HG03108 (cell line): ENCODE measurements at regions not wholly inside any gene's neighbourhood (a gene's known extent, or its start where the extent isn't known, plus 50 kb on each side); places are given as distances from the start of the nearest gene placed in this dataset.

Source experiments
- ATAC-seq: cut with Tn5 transposase; IDR thresholded peaks from one replicate; pipeline ENCODE4 v1.9.1; 2021; ENCODE audit warnings: moderate library complexity; ENCODE audit not compliant: unreplicated experiment

DNA sequence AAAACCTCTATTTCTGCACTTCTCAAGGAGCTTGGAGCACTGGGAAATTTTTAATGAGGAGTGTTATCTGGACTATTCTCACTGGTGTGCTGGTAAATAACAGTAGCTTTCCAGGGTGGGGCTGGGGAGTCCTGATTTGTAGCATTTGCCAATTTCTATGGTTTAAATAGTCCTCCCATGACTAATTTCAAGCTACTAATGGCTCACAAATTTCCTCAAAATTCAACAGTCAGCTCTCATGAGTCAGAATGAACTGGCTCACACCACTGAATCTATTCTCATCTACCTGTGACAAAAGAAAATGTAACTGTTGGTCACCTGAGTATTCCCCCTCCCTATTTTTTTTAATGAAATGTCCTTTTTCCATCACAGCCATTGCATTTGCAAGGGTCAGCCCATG is 449.6 kb downstream of the KIF16B start:
- no peak for ATAC-seq

DNA sequence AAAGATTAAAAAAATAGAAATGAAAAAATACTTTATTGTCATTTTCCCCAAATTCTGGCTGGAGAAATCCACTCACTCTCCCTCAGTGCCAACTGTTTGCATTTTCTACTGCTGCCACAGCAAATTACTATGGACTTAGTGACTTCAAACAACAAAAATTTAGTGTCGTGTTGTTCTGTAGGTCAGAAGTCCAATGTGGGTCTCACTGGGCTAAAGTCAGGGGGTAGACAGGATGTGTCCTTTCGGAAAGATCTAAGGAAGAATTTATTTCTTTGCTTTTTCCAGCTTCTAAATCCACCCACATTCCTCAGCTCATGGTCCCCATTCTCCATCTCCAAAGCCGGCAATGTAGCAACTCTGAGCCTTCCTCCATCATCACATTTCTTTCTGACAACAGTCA is 453.3 kb downstream of the KIF16B start:
- ATAC-seq: no peak

- ATAC-seq: no peak
Measured at GRCh38 chr20:16115911-16116552, 457.2 kb downstream of the KIF16B start.

DNA sequence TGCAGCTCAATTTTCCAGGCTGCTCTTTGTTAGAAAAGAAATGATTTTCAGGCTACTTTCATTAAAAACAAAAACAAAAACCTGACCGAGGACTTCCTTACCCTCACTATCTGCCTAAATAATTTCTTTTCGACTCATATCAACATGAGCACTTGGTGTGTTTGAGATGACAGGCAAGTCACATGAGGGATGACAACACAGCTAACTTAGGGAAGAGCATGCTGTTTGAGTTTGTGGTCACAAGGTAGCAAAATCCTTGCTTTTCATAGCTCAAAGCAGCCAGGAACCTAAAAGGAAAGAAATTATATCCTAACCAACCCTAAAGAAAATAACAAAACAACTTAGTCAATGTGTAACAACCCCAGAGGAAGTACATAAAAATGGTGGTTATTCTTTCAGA is 459.5 kb downstream of the KIF16B start:
- no peak for ATAC-seq

DNA sequence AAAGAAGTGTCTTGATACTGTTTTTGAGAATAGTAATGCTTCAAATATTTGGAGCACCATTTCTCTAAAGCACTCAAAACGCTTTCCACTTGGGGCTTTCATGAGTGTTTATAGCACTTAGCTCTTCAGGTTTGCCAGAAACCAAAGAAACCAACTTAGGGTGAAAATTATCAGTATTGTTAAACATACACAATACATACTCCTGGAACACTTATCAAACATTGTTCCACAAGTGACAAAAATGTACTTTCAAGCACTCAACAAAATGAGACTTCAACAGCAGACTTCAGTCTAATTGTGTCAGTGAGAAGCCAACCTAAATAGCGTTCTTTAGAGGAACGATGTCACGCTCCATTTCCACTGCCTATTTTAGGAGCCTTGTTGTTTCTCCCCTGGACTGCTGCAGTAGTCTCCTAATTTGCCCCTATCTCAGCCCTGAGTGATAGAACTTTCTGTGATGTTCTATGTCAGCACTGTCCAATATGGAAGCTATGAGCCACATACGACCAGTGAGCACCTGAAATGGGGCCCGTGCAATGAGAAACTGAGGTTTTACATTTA is 461.3 kb downstream of the KIF16B start:
- ATAC-seq: no peak

- no peak for ATAC-seq
Measured at GRCh38 chr20:16111172-16111832, 461.9 kb downstream of the KIF16B start.

DNA sequence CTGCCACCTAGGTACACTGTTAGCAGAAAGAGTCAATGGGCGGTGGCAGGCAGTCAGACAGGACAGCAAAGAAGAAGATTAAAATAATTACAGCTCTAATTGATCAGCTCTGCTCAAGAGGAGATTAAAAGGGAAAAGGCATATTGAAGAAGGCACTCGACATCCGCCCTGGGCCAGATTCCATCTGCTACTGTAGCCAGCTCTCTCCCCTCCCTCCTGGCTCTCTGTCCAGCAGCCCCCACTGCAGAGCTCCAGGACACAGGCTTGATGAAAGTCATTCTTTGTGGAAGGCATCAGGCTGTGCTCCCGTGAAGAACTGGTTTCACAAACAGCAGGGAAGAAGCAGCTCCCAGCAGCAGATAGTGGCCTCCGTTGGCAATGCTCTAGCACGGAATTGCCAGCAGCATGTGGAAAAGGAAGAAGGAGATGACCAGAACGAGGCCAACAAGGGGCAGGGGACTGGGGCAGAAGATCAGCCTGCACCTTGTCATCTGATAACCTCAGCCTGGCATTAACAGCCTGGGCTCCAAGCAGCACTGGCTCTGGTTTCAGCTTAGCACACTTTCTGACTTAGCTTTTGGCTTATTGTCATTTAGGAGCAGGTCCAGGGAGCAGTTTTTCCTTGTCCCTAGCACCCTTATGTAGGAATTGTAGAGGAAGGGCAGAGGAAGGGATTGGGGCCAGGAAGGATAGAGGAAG is 465.9 kb downstream of the KIF16B start:
- ATAC-seq: no peak

DNA sequence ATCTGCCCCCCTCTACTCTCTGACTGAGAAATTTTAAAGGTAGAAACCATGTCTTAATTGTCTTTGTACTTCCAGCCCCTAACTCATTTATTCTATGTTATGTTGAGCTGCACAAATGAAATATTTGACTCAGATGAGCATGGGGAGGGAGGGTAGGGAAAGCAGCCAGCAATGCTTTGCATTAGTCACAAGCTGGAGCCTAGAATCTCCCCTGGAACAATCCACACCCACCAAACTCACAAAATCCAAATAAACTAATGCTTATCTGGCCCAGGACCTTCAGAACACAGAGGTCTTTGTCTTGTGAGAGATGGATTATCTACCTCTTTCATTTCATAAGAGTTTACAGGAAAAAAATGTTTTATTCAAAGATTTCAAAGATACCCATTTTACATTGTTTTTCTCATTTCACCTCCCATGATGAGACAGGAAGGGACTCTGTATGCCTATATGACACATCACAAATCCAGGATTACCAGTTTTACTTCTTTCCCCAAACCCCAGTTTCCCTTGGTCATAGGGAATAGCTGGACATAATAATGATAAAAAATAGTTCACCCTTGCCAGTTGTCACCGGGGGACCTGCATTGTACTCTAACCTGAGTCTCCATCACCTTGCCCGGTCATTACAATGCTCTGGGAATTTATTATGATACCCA is 466.9 kb downstream of the KIF16B start:
- ATAC-seq: no peak

GRCh38 chr20:16104783-16105182 is 468.5 kb downstream of the KIF16B start:
- no peak for ATAC-seq
